CD14-positive monocyte (primary cell): ENCODE measurements at regions not wholly inside any gene's neighbourhood (a gene's known extent, or its start where the extent isn't known, plus 50 kb on each side); places are given as distances from the start of the nearest gene placed in this dataset.

Experiments
- DNase-seq, 3 donors: peaks; one replicate each; pipeline ENCODE4 v3.0.0-alpha.2; 2011 to 2022
- H2AFZ ChIP-seq: 2 replicates; pipeline ENCODE4 v1.6.0; 2012; ENCODE audit warnings: mild to moderate bottlenecking, low read depth, low read length, inconsistent platforms; ENCODE audit not compliant: insufficient read depth, poor library complexity, severe bottlenecking
- H3K27ac ChIP-seq, 2 donors: 1 replicate in 1 of 2; 2 replicates in 1 of 2; pipeline ENCODE4 v1.5.1; 2012 to 2013; ENCODE audit warnings: low read length in 2 of 2, control low read depth in 1 of 2, inconsistent platforms in 1 of 2, low read depth in 1 of 2, mild to moderate bottlenecking in 1 of 2
- H3K27me3 ChIP-seq, 2 donors: one replicate each; pipeline versions ENCODE4 v1.6.0 to v1.6.1; 2011 to 2013; ENCODE audit warnings: low read length in 2 of 2; ENCODE audit not compliant: control insufficient read depth in 2 of 2, insufficient read depth in 2 of 2
- H3K36me3 ChIP-seq, 2 donors: replicated peaks in 1 of 2; 1 replicate in 1 of 2; 2 replicates in 1 of 2; pipeline versions ENCODE4 v1.5.1 to v1.6.1; 2012 to 2013; ENCODE audit warnings: low read length in 2 of 2, control low read depth in 1 of 2, inconsistent platforms in 1 of 2, mild to moderate bottlenecking in 1 of 2; ENCODE audit not compliant: insufficient read depth in 2 of 2, control insufficient read depth in 1 of 2
- H3K4me1 ChIP-seq, 2 donors: 1 replicate in 1 of 2; 2 replicates in 1 of 2; pipeline versions ENCODE4 v1.5.1 to v1.6.1; 2012 to 2013; ENCODE audit warnings: low read length in 2 of 2, control low read depth in 1 of 2, inconsistent platforms in 1 of 2, mild to moderate bottlenecking in 1 of 2, moderate library complexity in 1 of 2; ENCODE audit not compliant: insufficient read depth in 2 of 2, control insufficient read depth in 1 of 2
- H3K4me2 ChIP-seq: replicated peaks from 2 replicates; pipeline ENCODE3; 2012; ENCODE audit warnings: low read length, moderate library complexity, mild to moderate bottlenecking; ENCODE audit not compliant: poor library complexity, severe bottlenecking; ENCODE audit errors: extremely low read depth
- H3K4me3 ChIP-seq, 3 experiments: fragments of 200-600 bp in 1 of 3; sonication (generic) in 1 of 3; replicated peaks in 1 of 3; 1 replicate in 2 of 3; 2 replicates in 1 of 3; pipeline ENCODE4 v1.5.1; 2011 to 2013; ENCODE audit warnings: low read length in 3 of 3, mild to moderate bottlenecking in 3 of 3, control low read depth in 2 of 3, low read depth in 2 of 3, inconsistent platforms in 1 of 3, moderate library complexity in 1 of 3
- H3K79me2 ChIP-seq: 2 replicates; pipeline ENCODE4 v1.6.0; 2012; ENCODE audit warnings: mild to moderate bottlenecking, control low read depth, inconsistent platforms, low read length, moderate library complexity; ENCODE audit not compliant: insufficient read depth
- H3K9ac ChIP-seq: 2 replicates; pipeline ENCODE4 v1.6.0; 2017; ENCODE audit warnings: low read length, mild to moderate bottlenecking; ENCODE audit not compliant: insufficient read depth, poor library complexity, severe bottlenecking
- H3K9me3 ChIP-seq, 2 donors: replicated peaks in 1 of 2; 1 replicate in 1 of 2; 2 replicates in 1 of 2; pipeline versions ENCODE4 v1.5.1 to v1.6.1; 2012 to 2013; ENCODE audit warnings: low read length in 2 of 2, control low read depth in 1 of 2; ENCODE audit not compliant: control insufficient read depth in 1 of 2, insufficient read depth in 1 of 2
- H4K20me1 ChIP-seq: 2 replicates; pipeline ENCODE4 v1.6.0; 2012; ENCODE audit warnings: mild to moderate bottlenecking, low read length, control low read depth, moderate library complexity; ENCODE audit not compliant: insufficient read depth
- H3K27ac Mint-ChIP-seq, 7 donors: one replicate each; pipeline ENCODE4 v1.8.0; 2020; ENCODE audit warnings: mild to moderate bottlenecking in 7 of 7, mixed read lengths in 7 of 7, moderate library complexity in 6 of 7, inconsistent platforms in 2 of 7
- H3K27me3 Mint-ChIP-seq, 3 donors: one replicate each; pipeline ENCODE4 v1.8.0; 2021 to 2022; ENCODE audit warnings: low read depth in 3 of 3, mild to moderate bottlenecking in 3 of 3, mixed read lengths in 3 of 3, moderate library complexity in 3 of 3, inconsistent platforms in 1 of 3
- H3K36me3 Mint-ChIP-seq, 2 donors: one replicate each; pipeline ENCODE4 v1.8.0; 2020; ENCODE audit warnings: mixed read lengths in 2 of 2, inconsistent platforms in 1 of 2, mild to moderate bottlenecking in 1 of 2
- H3K4me1 Mint-ChIP-seq: one replicate; pipeline ENCODE4 v1.8.0; 2020; ENCODE audit warnings: mild to moderate bottlenecking, mixed read lengths
- H3K4me3 Mint-ChIP-seq, 2 donors: one replicate each; pipeline ENCODE4 v1.8.0; 2020; ENCODE audit warnings: mild to moderate bottlenecking in 2 of 2, mixed read lengths in 2 of 2, moderate library complexity in 1 of 2
- H3K9me3 Mint-ChIP-seq, 7 donors: one replicate each; pipeline ENCODE4 v1.8.0; 2020 to 2022; ENCODE audit warnings: mixed read lengths in 7 of 7, mild to moderate bottlenecking in 6 of 7, moderate library complexity in 6 of 7, inconsistent platforms in 2 of 7
- WGBS: methylation state at CpG from one replicate; pipeline ENCODE4 v1.1.5; 2013; ENCODE audit warnings: missing lambda C conversion rate; ENCODE audit not compliant: insufficient coverage; 5-methylcytosine and 5-hydroxymethylcytosine counted together
- intact Hi-C, 2 donors: fragments of 100-400 bp; cut with micrococcal nuclease; formaldehyde crosslinking; loops; one replicate each; pipeline versions ENCODE4 v1.15.0 to v1.15.1; 2023
- TF ChIP-seq, protein P1 (sequence below): fragments of 200-600 bp; IDR thresholded peaks from one replicate; pipeline ENCODE4 v1.8.0; 2022; ENCODE audit warnings: antibody characterized with exemption, mild to moderate bottlenecking

DNA sequence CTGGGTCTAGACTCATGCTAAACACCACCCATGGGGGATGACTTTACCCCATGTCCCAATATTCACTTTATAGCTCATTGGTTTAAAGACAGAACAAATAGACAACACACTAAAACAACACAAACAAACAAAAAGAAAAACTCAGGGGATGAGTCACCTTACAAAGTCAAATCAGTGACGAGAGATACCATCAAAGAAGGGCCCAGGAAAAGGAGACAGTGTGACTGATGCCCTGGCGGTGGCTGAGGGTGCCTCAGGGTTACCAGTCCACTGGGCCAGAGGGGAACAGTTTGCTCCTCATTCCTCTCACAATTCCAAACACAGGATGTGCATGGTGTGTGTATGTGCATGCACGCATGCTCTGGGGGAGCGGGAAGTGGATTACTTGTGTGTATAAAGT is 171.3 kb upstream of the PRKCQ start:
- no peak overlapping the region for H2AFZ ChIP-seq
- no peaks in the 10 kb centered on the region for H3K9me3 ChIP-seq
- Mint-ChIP-seq H3K27ac (no peak overlapping the region), H3K9me3 (peaks cover 0 to 8% (median 4%) of the 10 kb centered on the region in 7 donors), H3K36me3 (no peaks in the 10 kb centered on the region), H3K4me3 (no peak overlapping the region), H3K4me1 (peaks cover 8% of the 10 kb centered on the region), H3K27me3 (peaks cover 0 to 4% (median 2%) of the 10 kb centered on the region in 3 donors)
- H4K20me1 ChIP-seq = no peaks in the 10 kb centered on the region
- intact Hi-C loops = no loop called here
- no peak overlapping the region for H3K9ac ChIP-seq
- no peak overlapping the region for H3K27ac ChIP-seq
- H3K36me3 ChIP-seq = no peaks in the 10 kb centered on the region
- peaks cover 3 to 6% of the 10 kb centered on the region in 2 donors for H3K27me3 ChIP-seq
- 75% methylated on average over 1 of the region's 4 CpGs for WGBS
- TF ChIP-seq, protein P1, sequence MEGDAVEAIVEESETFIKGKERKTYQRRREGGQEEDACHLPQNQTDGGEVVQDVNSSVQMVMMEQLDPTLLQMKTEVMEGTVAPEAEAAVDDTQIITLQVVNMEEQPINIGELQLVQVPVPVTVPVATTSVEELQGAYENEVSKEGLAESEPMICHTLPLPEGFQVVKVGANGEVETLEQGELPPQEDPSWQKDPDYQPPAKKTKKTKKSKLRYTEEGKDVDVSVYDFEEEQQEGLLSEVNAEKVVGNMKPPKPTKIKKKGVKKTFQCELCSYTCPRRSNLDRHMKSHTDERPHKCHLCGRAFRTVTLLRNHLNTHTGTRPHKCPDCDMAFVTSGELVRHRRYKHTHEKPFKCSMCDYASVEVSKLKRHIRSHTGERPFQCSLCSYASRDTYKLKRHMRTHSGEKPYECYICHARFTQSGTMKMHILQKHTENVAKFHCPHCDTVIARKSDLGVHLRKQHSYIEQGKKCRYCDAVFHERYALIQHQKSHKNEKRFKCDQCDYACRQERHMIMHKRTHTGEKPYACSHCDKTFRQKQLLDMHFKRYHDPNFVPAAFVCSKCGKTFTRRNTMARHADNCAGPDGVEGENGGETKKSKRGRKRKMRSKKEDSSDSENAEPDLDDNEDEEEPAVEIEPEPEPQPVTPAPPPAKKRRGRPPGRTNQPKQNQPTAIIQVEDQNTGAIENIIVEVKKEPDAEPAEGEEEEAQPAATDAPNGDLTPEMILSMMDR = no peak
- H3K4me1 ChIP-seq = peaks cover 0 to 2% of the 10 kb centered on the region in 2 donors
- H3K79me2 ChIP-seq = no peaks in the 10 kb centered on the region
- H3K4me2 ChIP-seq = no peak overlapping the region
- DNase-seq = no peak
- no peak overlapping the region for H3K4me3 ChIP-seq

GRCh38 chr10:6748981-6749635 is 169.0 kb upstream of the PRKCQ start:
- Mint-ChIP-seq H3K9me3 (peaks cover 0 to 8% (median 4%) of the 10 kb centered on the region in 7 donors), H3K4me3 (no peak overlapping the region), H3K27ac (no peak overlapping the region), H3K27me3 (peaks cover 0 to 4% (median 0%) of the 10 kb centered on the region in 3 donors), H3K4me1 (peaks cover 19% of the 10 kb centered on the region), H3K36me3 (no peaks in the 10 kb centered on the region)
- no peak overlapping the region for H3K9ac ChIP-seq
- WGBS = no CpG with 5 or more reads among the region's 5 CpGs
- peaks cover 0 to 2% of the 10 kb centered on the region in 2 donors for H3K27me3 ChIP-seq
- H4K20me1 ChIP-seq = no peaks in the 10 kb centered on the region
- no peaks in the 10 kb centered on the region for H3K79me2 ChIP-seq
- peaks cover 0 to 2% of the 10 kb centered on the region in 2 donors for H3K4me1 ChIP-seq
- no peak overlapping the region for H3K4me3 ChIP-seq
- H3K9me3 ChIP-seq = no peaks in the 10 kb centered on the region
- no peak overlapping the region for H3K27ac ChIP-seq
- no peak overlapping the region for H3K4me2 ChIP-seq
- no peaks in the 10 kb centered on the region for H3K36me3 ChIP-seq
- no peak overlapping the region for H2AFZ ChIP-seq
- intact Hi-C loops = no loop called here
- no peak for DNase-seq
- TF ChIP-seq, protein P1 = no peak
